Nephron progenitor cell (in vitro differentiated cells): ENCODE measurements at regions not wholly inside any gene's neighbourhood (a gene's known extent, or its start where the extent isn't known, plus 50 kb on each side); places are given as distances from the start of the nearest gene placed in this dataset.

Experiments
- DNase-seq: peaks from one replicate; pipeline ENCODE4 v3.0.0; 2021
- H3K27ac Mint-ChIP-seq: 2 replicates; pipeline ENCODE4 v1.8.0; 2021; ENCODE audit warnings: mild to moderate bottlenecking, moderate library complexity, mixed read lengths
- H3K27me3 Mint-ChIP-seq: 2 replicates; pipeline ENCODE4 v1.8.0; 2021; ENCODE audit warnings: mild to moderate bottlenecking, low read depth, mixed read lengths; ENCODE audit not compliant: poor library complexity
- H3K36me3 Mint-ChIP-seq: 2 replicates; pipeline ENCODE4 v1.8.0; 2021; ENCODE audit warnings: low read depth, mixed read lengths
- H3K4me1 Mint-ChIP-seq: 2 replicates; pipeline ENCODE4 v1.8.0; 2021; ENCODE audit warnings: mixed read lengths
- H3K4me3 Mint-ChIP-seq: 2 replicates; pipeline ENCODE4 v1.8.0; 2021; ENCODE audit warnings: mild to moderate bottlenecking, moderate library complexity, mixed read lengths
- H3K9me3 Mint-ChIP-seq: 2 replicates; pipeline ENCODE4 v1.8.0; 2021; ENCODE audit warnings: mild to moderate bottlenecking, moderate library complexity, mixed read lengths
- CTCF ChIP-seq: fragments of 200-600 bp; sonication (generic); IDR thresholded peaks from 2 replicates; pipeline ENCODE4 v1.5.0; 2021; ENCODE audit warnings: antibody characterized with exemption

GRCh38 chr2:60706021-60706420 lies 50.0 kb upstream of the PAPOLG start:
- Mint-ChIP-seq H3K4me3 (no peak overlapping the region), H3K27me3 (peaks cover 15% of the 10 kb centered on the region), H3K9me3 (no peaks in the 10 kb centered on the region), H3K4me1 (no peaks in the 10 kb centered on the region), H3K36me3 (no peaks in the 10 kb centered on the region), H3K27ac (no peak overlapping the region)
- no peak for DNase-seq
- no peak for TF ChIP-seq CTCF
